Stimulated activated memory B cell treated with anti-CD40 and anti-IgM and Interleukin-4, amounts not matched to agents 10 μg/mL and 1 μg/mL and 100 μg/mL, for 72 hours (primary cell): ENCODE measurements at regions not wholly inside any gene's neighbourhood (a gene's known extent, or its start where the extent isn't known, plus 50 kb on each side); places are given as distances from the start of the nearest gene placed in this dataset.
"Not testable (repeated sequence)": the region's sequence is repeated elsewhere in the genome, so short reads cannot be mapped to it uniquely, and the experiment has no call there.

Source experiments
- ATAC-seq: fragments of 150-1000 bp; cut with Tn5 transposase; 2 replicates; pipeline ENCODE4 v1.10.0; 2021
- H3K27ac Mint-ChIP-seq: one replicate; pipeline ENCODE4 v1.8.0; 2022; ENCODE audit warnings: mild to moderate bottlenecking, mixed read lengths
- H3K27me3 Mint-ChIP-seq: one replicate; pipeline ENCODE4 v1.8.0; 2022; ENCODE audit warnings: mixed read lengths
- H3K36me3 Mint-ChIP-seq: one replicate; pipeline ENCODE4 v1.8.0; 2022; ENCODE audit warnings: mixed read lengths
- H3K4me1 Mint-ChIP-seq: one replicate; pipeline ENCODE4 v1.8.0; 2022; ENCODE audit warnings: mixed read lengths
- H3K4me3 Mint-ChIP-seq: one replicate; pipeline ENCODE4 v1.8.0; 2022; ENCODE audit warnings: mild to moderate bottlenecking, moderate library complexity, mixed read lengths
- H3K9me3 Mint-ChIP-seq: one replicate; pipeline ENCODE4 v1.8.0; 2022; ENCODE audit warnings: mixed read lengths

DNA sequence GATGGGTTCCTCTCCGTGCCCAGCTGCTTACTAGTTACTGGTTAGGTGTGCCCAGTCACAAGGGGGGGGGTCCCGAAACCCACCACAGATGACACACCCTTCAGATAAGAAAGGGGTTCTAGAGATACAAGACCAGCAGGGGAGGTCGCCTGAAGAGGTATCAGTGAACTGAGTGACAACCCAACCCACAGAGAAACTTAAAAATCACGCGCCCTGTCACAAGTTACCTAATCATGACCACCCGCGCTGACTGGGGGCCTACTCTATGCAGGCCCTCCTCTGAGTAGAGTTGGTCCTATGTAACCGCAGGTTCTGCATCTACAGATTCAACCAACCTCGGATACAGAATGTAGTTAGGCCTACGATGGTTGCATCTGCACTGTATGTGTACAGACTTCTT, 210.3 kb upstream of the SFSWAP start:
- H3K4me1 Mint-ChIP-seq: peaks cover 7% of the 10 kb centered on the region
- no peak overlapping the region for H3K4me3 Mint-ChIP-seq
- H3K36me3 Mint-ChIP-seq: no peaks in the 10 kb centered on the region
- no peaks in the 10 kb centered on the region for H3K27me3 Mint-ChIP-seq
- H3K27ac Mint-ChIP-seq: no peak overlapping the region
- H3K9me3 Mint-ChIP-seq: no peaks in the 10 kb centered on the region
- peak; percentile 31 for ATAC-seq

- Mint-ChIP-seq H3K27me3 (no peaks in the 10 kb centered on the region), H3K4me1 (peaks cover 7% of the 10 kb centered on the region), H3K36me3 (no peaks in the 10 kb centered on the region), H3K9me3 (no peaks in the 10 kb centered on the region), H3K4me3 (no peak overlapping the region), H3K27ac (no peak overlapping the region)
- ATAC-seq: no peak
Measured at GRCh38 chr12:131505561-131505960, 205.3 kb upstream of the SFSWAP start.

GRCh38 chr12:131506426-131506825, 204.5 kb upstream of the SFSWAP start:
- Mint-ChIP-seq H3K4me3 (no peak overlapping the region), H3K27ac (no peak overlapping the region), H3K36me3 (no peaks in the 10 kb centered on the region), H3K27me3 (no peaks in the 10 kb centered on the region), H3K9me3 (no peaks in the 10 kb centered on the region), H3K4me1 (peaks cover 15% of the 10 kb centered on the region)
- no peak for ATAC-seq

DNA sequence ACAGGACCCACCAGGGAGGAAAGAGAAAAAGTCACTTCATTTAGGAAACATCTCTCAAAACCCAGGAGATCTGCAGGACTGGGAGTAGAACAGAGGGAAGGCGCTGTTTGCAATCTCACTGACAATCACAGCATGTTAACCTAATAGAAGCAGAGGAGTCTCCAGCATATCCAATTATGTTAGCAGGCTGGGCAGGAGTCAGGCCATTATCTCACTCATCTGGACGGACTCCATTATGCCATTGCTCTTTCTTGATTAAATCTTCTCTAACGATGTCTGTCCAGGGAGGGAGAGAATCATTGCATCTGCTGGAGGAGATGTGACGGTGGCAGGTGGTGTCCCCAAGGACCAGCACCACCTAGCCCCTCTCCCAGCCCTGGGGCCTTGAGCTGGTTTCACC, 203.8 kb upstream of the SFSWAP start:
- Mint-ChIP-seq H3K4me3 (no peak overlapping the region), H3K27ac (no peak overlapping the region)
- ATAC-seq: no peak

GRCh38 chr12:131507881-131508280, 203.0 kb upstream of the SFSWAP start:
- Mint-ChIP-seq H3K4me1 (peaks cover 27% of the 10 kb centered on the region), H3K9me3 (no peaks in the 10 kb centered on the region), H3K36me3 (no peaks in the 10 kb centered on the region), H3K27ac (no peak overlapping the region), H3K27me3 (no peaks in the 10 kb centered on the region), H3K4me3 (no peak overlapping the region)
- ATAC-seq: no peak

More for the DNA sequence above, 203.8 kb upstream of the SFSWAP start:
- Mint-ChIP-seq H3K9me3 (no peaks in the 10 kb centered on the region), H3K4me1 (peaks cover 22% of the 10 kb centered on the region), H3K27me3 (no peaks in the 10 kb centered on the region), H3K36me3 (no peaks in the 10 kb centered on the region)

DNA sequence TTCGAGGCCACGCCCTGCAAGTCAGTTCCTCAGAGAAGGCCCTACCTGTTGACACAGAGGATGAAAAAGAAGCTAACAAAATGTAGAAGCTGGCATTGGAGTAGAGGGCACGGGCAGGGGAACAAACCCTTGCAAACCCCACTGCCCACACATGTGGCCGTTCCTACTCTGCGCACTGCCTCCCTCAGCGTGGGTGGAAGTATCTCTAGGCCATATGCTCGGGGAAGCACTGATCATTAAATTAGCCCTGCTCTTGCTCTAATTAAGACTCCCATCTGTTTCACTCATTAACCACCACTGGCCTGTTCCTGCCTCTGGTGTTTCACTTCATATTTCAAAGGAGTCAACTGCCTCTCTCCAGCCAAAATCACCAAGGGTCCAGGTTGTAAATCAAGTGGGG, 201.2 kb upstream of the SFSWAP start:
- Mint-ChIP-seq H3K4me3 (no peak overlapping the region), H3K9me3 (no peaks in the 10 kb centered on the region), H3K4me1 (peaks cover 27% of the 10 kb centered on the region), H3K27me3 (no peaks in the 10 kb centered on the region), H3K36me3 (no peaks in the 10 kb centered on the region), H3K27ac (no peak overlapping the region)
- ATAC-seq: no peak

GRCh38 chr12:131510431-131510830, 200.5 kb upstream of the SFSWAP start:
- H3K27me3 Mint-ChIP-seq: no peaks in the 10 kb centered on the region
- H3K4me1 Mint-ChIP-seq: peaks cover 27% of the 10 kb centered on the region
- no peak overlapping the region for H3K4me3 Mint-ChIP-seq
- no peaks in the 10 kb centered on the region for H3K9me3 Mint-ChIP-seq
- no peak for ATAC-seq
- H3K27ac Mint-ChIP-seq: peak overlapping the region; percentile 74
- no peaks in the 10 kb centered on the region for H3K36me3 Mint-ChIP-seq

DNA sequence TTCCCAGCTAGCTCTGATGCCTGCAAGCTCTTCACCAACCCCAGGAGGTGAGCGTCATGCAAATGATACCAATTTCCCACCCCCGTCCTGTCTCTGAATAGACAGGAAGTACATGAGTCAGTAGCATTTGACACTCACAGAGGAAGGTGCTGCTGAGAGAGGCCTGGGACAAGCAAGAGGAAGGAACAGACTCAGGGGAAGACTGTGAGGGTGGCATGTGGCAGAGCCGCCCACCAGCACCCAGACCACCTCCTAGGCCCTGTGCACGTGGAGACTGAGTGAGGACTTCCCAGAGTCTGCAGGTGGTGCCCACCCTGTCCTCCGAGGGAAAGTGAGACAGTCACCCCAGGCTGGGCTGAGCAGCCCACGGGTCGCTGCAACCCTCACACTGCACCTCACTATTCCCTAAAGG, 199.5 kb upstream of the SFSWAP start:
- H3K4me1 Mint-ChIP-seq: peaks cover 27% of the 10 kb centered on the region
- peaks cover 5% of the 10 kb centered on the region for H3K9me3 Mint-ChIP-seq
- peak overlapping the region; percentile 37 for H3K4me3 Mint-ChIP-seq
- H3K36me3 Mint-ChIP-seq: peaks cover 5% of the 10 kb centered on the region
- peak overlapping the region; percentile 74 for H3K27ac Mint-ChIP-seq
- ATAC-seq: peak; percentile 94
- peaks cover 6% of the 10 kb centered on the region for H3K27me3 Mint-ChIP-seq

DNA sequence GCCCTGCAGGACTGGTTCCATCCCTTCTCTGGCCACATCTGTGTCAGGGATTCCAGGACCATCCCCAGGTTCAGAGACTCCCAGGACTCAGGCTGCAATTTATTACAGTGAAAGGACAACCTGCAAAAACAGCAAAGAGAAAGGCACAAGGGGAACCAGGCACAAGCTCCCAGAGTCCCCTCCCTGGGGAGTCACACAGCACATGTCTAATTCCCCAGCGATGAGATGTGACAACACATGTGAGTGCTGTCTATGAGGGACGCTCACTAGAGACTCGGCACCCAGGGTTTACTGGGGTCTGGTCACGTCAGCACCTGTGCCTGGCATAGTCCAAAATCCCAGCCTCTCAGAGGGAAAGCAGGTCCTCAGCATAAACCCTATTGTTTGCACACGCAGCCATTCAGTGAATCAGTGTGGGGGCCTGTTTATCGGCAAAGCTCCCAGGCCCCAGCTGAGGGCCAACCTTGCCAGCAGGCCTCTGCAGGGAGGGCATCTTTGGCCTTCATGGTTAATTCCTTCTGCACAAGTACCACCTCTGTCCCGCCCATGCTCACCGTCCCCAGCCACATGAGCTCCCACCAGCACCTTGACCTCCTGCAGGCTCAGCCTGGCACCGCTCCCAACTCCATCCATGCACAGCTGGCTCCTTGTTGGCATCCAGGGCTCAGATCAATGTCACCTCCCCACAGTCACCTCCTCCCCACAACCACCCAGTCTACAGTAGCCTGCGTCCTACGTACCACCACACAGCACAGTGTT, 198.9 kb upstream of the SFSWAP start:
- H3K27ac Mint-ChIP-seq: peak overlapping the region; percentile 74
- peak; percentile 81 for ATAC-seq
- peaks cover 27% of the 10 kb centered on the region for H3K4me1 Mint-ChIP-seq
- peak overlapping the region; percentile 37 for H3K4me3 Mint-ChIP-seq
- peaks cover 7% of the 10 kb centered on the region for H3K9me3 Mint-ChIP-seq
- peaks cover 5% of the 10 kb centered on the region for H3K36me3 Mint-ChIP-seq
- H3K27me3 Mint-ChIP-seq: peaks cover 9% of the 10 kb centered on the region

DNA sequence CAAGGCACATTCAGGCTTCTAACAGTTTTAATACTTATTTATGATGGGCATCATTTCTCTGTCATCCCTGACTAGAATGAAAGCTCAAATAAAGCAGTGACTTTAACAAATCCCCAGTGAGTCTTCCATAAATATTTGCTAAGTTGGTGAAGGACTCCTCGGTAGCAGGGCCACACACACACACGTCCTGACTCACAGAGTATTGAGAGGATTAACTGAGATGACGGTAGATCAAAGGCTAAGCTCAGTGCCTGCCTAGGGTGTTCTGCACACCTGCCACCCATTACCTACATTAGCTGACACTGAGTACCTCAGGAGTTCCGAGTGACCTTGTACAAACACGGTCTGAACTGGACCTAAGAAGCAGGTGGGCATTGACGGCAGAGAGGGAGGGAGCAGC, 197.3 kb upstream of the SFSWAP start:
- peaks cover 5% of the 10 kb centered on the region for H3K36me3 Mint-ChIP-seq
- H3K27me3 Mint-ChIP-seq: peaks cover 15% of the 10 kb centered on the region
- ATAC-seq: no peak
- H3K4me1 Mint-ChIP-seq: peaks cover 27% of the 10 kb centered on the region
- H3K9me3 Mint-ChIP-seq: peaks cover 10% of the 10 kb centered on the region
- H3K4me3 Mint-ChIP-seq: no peak overlapping the region
- H3K27ac Mint-ChIP-seq: no peak overlapping the region

DNA sequence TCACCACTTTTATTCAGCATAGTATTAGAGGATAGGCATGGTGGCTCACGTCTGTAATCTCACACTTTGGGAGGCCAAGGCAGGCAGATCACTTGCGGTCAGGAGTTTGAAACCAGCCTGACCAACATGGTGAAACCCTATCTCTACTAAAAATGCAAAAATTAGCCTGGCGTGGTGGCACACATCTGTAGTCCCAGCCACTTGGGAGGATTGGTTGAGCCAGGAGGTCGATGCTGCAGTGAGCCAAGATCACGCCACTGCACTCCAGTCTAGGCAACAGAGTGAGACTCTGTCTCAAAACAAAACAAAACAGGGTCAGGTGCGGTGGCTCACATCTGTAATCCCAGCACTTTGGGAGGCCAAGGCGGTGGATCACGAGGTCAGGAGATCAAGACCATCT, 190.3 kb upstream of the SFSWAP start:
- not testable (repeated sequence) for H3K27ac Mint-ChIP-seq, H3K4me3 Mint-ChIP-seq, H3K9me3 Mint-ChIP-seq, ATAC-seq, H3K36me3 Mint-ChIP-seq, H3K4me1 Mint-ChIP-seq
- peaks cover 32% of the 10 kb centered on the region for H3K27me3 Mint-ChIP-seq

GRCh38 chr12:131521326-131521725, 189.6 kb upstream of the SFSWAP start:
- Mint-ChIP-seq H3K27me3 (peaks cover 27% of the 10 kb centered on the region), H3K4me3 (no peak overlapping the region), H3K4me1 (no peaks in the 10 kb centered on the region), H3K9me3 (peaks cover 5% of the 10 kb centered on the region), H3K27ac (no peak overlapping the region), H3K36me3 (peaks cover under 1% of the 10 kb centered on the region)
- ATAC-seq: no peak

DNA sequence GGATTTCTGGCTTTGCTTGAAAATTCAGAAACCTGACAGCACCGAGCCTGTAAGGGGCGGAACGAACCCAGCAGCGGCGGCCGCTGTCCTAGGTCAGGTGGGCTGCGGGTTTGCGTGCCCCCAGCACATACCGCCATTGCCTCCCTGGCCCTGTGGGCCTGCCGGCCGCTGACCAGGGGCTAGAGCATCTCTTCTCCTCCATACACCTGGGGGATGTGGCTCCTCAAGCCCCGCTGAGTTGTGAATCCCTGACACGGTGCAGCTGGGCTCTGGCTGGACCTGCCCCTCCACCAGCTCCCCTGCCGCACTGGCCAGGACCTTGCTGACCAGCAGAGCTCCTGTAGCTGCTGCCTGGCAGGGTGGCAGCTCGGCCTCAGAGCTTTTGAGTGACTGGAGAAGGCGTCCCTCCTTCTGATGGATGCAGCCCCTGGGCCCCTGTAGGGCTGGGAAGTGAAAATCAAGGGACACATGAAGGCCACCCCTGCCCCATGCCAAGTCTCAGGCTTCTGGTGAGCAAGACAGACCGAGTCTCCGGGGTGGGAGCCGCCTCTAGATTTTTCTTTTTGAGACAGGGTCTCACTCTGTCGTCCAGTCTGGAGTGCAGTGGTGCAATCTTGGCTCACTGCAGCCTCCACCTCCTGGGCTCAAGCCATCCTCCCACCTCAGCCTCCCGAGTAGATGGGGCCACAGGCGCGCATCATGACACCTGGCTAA, 184.9 kb upstream of the SFSWAP start:
- no peak overlapping the region for H3K27ac Mint-ChIP-seq
- H3K36me3 Mint-ChIP-seq: no peaks in the 10 kb centered on the region
- no peaks in the 10 kb centered on the region for H3K27me3 Mint-ChIP-seq
- no peaks in the 10 kb centered on the region for H3K4me1 Mint-ChIP-seq
- no peak overlapping the region for H3K4me3 Mint-ChIP-seq
- ATAC-seq: peak; percentile 25
- no peaks in the 10 kb centered on the region for H3K9me3 Mint-ChIP-seq

DNA sequence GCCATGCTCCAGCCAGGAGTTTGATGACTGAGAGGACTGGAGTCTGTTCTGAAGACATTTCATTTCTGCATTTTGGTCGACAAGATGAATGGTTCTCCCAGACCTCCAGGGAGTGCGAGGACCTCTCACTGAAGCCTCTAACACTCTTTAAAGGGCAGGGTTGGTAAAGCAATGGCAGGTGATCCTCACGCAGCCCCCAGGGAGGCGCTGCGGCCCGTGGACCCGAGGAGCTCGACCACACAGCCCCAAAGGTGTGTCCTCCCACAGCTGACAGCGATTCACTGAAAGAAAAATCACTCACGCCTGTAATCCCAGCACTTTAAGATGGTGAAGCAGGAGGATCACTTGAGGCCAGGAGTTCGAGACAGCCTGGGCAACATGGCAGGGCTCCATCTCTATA, 183.8 kb upstream of the SFSWAP start:
- Mint-ChIP-seq H3K27ac (no peak overlapping the region), H3K4me3 (no peak overlapping the region), H3K9me3 (no peaks in the 10 kb centered on the region), H3K27me3 (peaks cover 7% of the 10 kb centered on the region), H3K4me1 (no peaks in the 10 kb centered on the region), H3K36me3 (no peaks in the 10 kb centered on the region)
- ATAC-seq: no peak

- ATAC-seq: no peak
- H3K27ac Mint-ChIP-seq: no peak overlapping the region
- no peaks in the 10 kb centered on the region for H3K36me3 Mint-ChIP-seq
- no peaks in the 10 kb centered on the region for H3K4me1 Mint-ChIP-seq
- H3K9me3 Mint-ChIP-seq: no peaks in the 10 kb centered on the region
- H3K27me3 Mint-ChIP-seq: peaks cover 14% of the 10 kb centered on the region
- no peak overlapping the region for H3K4me3 Mint-ChIP-seq
Measured at GRCh38 chr12:131527736-131528135, 183.2 kb upstream of the SFSWAP start.

GRCh38 chr12:131528144-131528543, 182.7 kb upstream of the SFSWAP start:
- Mint-ChIP-seq H3K27ac (no peak overlapping the region), H3K4me3 (no peak overlapping the region), H3K27me3 (peaks cover 18% of the 10 kb centered on the region), H3K9me3 (no peaks in the 10 kb centered on the region), H3K4me1 (no peaks in the 10 kb centered on the region), H3K36me3 (no peaks in the 10 kb centered on the region)
- ATAC-seq: no peak
